ENCODE measurements at regions not wholly inside any gene's neighbourhood (a gene's known extent, or its start where the extent isn't known, plus 50 kb on each side); places are given as distances from the start of the nearest gene placed in this dataset.
A peak's percentile ranks its signal among the peaks of the same experiment; 100 is the strongest.
"Not testable (repeated sequence)": the region's sequence is repeated elsewhere in the genome, so short reads cannot be mapped to it uniquely, and the experiment has no call there.

DNA sequence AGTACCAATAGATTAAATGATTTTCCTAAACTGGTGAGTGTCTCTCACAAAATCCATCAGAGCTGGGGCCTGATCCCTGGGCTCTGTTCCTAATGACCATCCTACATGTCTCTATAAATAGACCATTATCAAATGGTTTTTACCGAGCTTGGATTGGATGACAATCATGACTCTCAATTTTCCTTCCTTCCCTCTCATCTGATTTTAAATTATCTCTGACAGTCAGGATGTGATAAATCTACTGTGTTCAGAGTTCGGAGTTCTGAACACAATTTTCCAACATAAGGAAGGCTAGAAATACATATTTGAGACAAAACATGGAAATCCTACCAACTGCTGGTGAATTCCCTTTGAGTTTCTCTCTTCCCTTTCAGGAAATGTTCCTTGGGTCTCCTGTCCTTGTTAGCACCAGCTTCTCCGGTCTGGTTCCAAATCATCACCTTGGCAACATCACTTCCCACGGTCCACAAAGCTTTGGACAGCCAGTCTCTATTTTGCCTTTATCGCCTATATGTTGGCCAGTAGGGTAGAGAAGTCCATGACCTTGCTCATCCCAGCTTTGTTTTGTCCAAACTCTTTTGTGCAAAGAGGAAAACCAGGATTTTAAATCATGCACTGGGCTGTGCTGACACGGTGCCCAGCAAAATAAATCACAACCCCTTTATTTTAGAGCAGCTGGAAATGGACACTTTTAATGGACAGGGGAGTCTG is 139.6 kb upstream of the ITGA6 start:
- DNase-seq (ENCODE audit: low spot score), result no peak

DNA sequence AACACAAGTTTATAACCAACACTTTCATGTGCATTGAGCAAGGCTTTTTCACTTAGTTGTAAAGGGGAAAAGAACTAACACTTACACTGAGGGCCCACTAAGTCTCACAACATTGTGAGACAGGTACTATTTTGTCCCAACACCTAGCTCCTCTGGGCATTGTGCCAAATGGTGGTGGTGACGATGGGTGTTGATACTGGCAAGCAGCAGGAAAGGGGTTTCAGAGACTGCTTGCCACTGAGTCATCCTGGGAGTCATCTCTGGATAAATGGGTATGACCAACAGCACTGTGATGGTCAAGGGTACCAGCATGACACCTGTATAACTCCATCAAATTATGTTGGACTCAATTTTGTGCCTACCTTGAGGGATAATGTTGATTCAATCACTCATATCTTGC is 138.8 kb upstream of the ITGA6 start:
- DNase-seq (ENCODE audit: low spot score), result no peak

DNA sequence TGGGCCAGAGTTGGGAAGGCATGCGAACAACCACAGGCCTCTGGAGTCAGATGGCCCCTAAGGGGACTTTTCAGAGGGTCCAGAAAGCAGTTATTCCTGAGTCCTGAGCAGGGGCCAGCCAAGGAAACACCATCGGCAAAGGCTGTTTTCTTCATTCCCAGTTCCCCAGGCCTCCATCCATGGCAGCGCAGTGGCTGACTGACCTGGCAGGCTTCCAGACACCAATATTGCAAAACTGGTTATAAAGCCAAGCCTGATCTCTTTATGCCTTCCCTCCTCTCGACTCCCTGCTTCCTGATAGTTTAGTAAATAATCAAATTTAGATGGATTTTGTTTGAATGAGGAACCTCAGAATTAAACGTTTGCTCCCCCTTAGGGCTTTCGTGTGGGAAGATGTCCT is 133.4 kb upstream of the ITGA6 start:
- DNase-seq (ENCODE audit: low spot score), result peak; percentile 31

DNA sequence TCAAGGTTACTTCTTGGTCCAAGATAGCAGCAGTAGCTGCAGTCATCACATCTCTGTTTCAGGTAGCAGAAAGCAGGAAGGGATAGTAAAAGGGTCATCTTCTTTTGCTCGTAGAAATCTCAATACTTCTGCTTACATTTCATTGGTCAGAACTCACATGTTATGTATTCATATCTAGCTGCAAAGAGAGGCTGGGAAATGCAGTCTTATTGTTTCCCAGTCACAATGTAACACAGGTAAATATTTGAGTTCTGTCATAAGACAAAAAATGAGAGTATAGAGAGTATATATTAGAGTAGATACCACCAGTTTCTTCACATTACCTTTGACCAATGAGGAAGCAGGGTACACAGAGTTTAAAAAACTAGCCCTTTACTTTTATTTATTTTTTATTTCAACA is 132.4 kb upstream of the ITGA6 start:
- DNase-seq (ENCODE audit: low spot score), result no peak

DNA sequence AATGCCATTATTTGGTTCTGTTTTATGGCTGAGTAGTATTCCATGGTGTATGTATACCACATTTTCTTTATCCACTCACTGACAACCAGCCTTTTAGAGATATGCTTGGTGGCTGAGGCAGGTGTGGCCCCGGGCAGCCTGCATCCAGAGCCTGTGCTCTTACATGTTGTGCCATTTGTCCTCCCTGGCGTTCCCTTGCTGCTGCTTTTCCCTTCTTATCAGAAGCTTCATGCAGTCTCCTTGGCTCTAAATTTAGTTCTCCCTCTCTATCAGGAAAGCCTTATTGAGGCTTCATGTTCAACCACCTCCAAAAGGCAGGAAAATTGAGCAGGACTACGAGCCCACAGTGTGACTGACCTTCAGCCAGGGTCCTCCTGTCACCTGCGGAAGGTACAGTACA is 131.7 kb upstream of the ITGA6 start:
- DNase-seq (ENCODE audit: low spot score), result no peak

DNA sequence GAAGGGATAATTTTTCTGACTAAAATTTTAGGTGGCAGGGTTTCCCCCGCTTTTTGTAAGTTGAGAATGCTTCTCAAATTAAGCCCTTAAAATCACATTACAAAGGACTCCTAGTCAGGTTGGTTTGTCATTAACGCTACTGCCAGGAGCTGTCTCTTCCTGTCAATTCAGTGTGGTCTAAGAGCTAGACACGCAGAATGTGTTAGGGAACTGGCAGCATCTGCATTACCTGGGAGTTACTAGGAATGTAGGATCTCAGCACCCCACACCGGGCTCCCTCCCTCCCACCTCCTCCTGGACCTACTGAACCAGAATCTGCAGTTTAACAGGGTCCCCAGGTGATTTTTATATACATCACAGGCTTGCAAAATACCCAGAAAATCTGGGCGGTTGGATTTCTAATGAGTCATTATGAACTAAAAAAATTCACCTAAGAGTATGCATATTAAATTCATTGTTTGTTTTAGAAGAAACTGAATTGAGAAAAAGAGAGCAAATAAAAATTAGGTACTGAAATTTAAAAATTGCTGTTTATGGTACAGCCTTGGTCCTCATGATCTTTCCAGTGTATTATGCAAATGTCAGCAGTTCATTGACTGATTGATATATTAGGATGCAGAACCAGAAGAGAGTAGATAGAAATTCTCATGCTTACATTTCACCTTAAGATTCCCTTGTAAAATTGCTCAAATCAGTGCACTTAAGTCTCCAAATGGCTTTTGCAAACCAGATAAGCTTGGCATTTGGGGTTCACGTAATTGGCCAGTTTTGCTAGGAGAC is 130.9 kb upstream of the ITGA6 start:
- no peak for DNase-seq (ENCODE audit: low spot score)

DNA sequence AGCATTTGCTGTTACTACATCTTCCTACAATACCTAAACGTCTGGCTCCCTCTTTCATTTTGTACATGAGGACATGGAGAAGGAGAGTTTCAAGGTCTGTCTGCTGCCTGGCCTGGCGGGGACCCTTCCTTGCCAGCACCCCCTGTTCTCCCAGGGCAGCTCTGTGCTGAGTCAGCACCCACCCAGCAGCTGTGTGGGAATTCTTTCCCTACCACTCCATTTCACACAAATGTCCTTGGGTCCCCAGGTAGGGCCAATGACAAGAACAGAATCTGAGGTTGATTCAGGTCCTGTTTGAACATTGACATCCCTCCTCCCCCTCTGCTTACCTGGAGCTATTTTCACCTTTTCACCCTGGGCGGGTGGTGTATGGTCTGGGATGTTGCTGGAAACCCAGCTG is 129.9 kb upstream of the ITGA6 start:
- DNase-seq (ENCODE audit: low spot score), result no peak

DNA sequence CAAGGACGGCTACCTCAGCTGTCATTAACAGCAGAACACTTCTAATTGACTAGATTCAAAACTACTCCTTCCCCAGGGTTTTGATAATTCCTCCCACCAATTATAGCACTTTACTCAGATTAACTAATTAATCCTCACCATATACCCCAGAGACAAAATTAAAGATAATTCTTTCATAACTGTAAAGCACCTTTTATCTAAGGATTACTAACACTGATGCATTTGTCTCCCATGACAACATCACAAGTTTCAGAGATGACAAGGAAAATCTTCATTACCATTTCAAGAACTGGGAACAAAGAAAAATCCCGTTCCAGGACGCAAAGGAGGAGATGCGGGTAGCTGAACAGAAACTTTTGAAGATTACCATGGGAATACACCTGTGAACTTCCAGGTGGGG is 129.4 kb upstream of the ITGA6 start:
- DNase-seq (ENCODE audit: low spot score), result no peak

DNA sequence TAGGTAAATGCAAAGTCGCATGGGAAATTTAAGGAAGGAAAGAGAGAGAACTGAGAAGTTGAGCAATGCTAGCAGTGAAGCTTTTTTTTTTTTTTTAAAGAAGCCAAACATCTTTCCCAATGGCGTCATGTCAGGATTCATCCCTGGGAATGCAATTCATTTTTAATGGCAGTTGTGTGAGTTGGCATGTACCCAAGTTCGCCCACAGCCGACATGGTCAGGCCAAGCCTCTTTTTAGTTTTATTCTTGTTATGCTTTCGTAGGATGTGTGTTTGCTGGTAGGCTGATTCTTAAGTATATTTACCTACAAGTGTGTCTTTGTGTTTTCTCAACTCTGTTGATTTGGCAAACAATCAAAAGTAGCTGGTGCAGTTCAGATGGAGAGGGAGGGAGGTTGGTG is 127.6 kb upstream of the ITGA6 start:
- peak; percentile 19 for DNase-seq (ENCODE audit: low spot score)

DNA sequence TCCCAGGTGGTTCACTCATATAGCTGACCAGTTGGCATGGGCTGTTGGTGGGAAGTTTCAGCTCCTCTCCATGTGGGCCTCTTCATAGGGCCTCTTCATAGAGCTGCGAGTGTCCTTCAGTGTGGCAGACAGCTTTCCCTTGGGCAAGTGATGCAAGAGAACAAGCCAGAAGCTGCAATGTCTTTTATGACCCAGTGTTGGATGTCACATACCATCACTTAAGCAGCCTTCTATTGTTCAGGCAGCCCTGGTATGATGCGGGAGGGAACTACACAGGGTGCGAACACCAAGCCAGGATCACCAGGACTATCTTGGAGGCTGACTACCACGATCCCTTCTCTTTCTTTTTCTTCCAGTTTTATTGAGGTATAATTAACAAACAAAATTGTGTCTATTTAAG is 126.5 kb upstream of the ITGA6 start:
- no peak for DNase-seq (ENCODE audit: low spot score)

DNA sequence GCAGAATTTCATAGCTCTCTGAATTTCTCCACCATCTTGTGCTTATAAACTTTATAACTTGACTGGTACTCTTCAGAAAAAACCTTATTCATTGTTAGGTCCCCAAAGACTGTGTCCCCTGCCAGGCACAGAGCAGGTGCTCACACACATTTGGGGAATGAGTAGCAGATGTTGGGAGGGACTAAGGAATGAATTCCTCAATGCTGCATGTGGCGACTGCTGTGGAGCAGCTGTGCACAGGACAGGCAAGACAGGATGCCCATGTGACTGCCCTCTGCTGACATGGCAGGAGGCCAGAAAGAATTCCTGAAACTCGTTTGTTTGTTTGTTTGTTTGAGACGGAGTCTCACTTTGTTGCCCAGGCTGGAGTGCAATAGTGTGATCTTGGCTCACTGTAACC is 122.3 kb upstream of the ITGA6 start:
- no peak for DNase-seq (ENCODE audit: low spot score)

DNA sequence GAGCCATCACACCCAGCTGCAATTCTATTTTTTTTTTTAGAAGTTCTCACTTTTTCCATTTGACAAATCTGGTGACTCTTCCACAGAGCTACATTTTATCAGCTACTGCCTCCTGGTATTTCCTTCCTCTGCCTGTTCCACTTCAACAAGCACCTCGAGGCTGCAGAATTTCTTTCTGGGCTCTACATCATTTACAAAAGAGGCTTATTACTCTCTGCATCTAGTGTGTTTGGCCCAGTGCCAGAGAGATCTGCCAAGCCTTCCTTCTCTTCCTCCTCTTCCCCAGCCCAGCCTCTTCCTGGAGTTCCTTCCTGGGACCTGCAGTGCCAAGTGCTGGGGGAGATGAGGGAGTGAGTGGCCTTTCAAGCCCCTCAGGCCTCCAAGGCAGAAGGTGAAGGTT is 119.6 kb upstream of the ITGA6 start:
- DNase-seq (ENCODE audit: low spot score), result no peak

DNA sequence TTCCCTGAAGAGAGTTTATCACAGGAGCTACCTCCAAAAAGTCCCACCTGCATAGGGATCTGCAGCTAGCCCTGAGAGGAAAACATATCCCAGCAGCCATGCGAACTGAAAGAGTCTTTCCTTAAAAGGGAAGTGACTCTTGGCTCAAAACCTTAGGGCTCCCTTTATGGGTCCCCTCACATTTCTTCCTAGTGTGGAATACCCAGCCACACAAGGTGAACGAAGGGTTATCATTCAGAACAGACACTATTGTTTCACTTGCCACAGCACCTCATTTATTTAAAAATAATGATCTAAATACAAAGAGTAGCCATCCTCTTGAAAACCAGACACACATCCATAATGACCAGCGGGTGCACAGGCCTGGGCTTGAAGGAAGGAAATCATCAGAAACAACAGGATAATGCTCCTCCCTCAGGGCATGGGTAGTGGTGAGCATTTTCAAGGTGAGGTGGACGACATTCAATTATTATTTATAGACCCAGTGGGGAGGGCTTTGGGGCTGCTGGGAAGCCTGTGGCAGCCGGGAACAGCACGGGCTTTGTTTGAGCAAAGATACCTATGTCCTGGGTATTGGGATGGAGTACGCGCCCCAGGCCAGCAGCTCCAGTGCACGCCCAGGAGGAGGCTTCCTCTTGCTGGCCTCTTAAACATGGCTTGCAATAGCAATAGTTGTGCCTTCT is 119.0 kb upstream of the ITGA6 start:
- DNase-seq (ENCODE audit: low spot score), result no peak

DNA sequence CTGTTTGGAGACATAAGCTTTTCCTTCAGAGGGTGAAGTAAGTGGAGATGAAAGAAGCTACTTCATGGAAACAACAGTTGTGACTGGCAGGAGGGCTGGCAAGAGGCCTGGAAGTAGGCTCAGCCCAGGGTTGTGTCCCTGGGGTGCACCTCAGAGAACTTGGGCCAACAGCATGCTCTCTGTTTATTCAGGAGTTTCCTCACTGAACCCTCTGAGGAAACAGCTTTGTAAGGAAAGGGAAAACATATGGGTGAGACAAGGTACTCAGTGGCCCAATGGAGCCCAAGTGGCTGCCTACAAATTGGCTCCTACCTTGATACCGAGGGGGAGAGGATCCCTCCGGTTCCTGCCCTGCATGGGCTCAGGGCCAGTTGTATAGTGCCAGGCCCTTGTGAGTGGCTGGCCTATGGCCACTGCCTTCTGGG is 115.5 kb upstream of the ITGA6 start:
- no peak for DNase-seq (ENCODE audit: low spot score)

DNA sequence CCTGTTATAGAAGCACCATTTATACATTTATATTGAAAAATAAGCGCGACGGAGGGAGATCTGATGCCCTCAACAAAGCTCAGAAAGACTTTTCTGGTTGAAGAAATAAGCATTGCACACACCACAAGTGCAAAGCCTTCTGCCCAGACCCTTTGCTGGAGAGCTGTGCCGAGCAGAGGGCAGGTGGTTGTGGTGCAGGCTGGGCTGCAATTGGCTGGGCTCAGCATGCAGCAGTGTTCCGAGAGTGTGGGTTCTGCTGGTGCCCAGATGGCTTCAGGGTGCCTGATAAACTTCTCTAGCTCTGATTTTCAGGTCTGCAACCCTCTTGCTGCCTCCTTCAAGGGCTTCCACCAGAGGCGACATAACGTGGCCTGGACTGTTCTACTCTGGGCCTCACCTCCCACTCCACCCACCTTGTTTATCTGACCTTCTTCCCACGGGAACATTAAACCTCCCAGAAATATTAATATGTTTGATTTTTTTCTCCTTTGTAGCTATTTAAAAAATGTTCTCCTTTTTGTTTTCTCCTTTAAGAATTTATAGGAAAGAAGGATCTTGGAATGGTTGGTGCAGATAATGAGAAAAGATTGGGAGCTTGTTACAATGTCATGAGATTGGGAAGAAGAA is 113.6 kb upstream of the ITGA6 start:
- DNase-seq (ENCODE audit: low spot score), result no peak

DNA sequence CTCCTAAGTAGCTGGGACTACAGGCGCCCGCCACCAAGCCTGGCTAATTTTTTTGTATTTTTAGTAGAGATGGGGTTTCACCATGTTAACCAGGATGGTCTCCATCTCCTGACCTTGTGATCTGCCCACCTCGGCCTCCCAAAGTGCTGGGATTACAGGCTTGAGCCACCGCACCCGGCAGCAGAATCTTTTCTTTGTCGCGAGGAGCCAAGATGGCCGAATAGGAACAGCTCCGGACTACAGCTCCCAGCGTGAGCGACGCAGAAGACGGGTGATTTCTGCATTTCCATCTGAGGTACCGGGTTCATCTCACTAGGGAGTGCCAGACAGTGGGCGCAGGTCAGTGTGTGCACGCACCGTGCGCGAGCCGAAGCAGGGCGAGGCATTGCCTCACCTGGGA is 112.3 kb upstream of the ITGA6 start:
- not testable (repeated sequence) for DNase-seq (ENCODE audit: low spot score)

DNA sequence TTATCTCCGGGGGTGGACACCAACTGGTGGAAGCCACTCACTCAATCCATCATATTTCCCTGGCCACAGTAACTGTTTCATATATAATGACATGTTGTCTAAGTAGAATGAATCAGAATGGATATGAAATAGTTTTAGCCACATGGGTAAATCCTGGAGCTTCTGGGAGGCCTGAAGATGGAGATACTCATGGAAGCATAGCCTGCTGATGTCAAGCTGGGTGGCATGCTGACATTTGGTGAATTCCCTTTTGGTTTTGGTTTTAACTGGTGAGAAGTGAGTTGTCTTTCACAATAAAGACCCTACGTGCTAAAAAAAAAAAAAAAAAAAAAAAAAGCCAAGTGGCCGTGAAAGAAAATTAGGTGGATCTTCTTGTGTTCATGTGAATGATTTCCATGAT is 105.3 kb upstream of the ITGA6 start:
- no peak for DNase-seq (ENCODE audit: low spot score)

DNA sequence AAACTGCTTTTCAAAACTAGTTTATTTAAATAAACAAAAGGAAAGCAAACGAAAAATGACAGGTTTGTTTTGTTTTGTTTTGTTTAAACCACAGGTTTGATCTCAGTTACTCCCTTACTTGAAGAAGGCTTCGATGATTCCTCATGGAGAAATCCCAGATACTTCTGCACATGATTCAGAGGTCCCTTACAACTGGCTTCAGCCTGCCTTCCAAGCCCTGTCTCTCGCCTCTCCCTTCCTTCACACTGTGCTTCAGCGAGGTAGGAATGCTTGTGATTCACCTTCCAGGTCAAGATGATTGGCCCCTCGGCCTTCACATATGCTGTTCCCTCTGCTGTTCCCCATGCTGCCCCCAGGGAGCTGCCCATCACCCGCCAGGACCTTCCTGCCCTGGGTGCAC is 104.1 kb upstream of the ITGA6 start:
- DNase-seq (ENCODE audit: low spot score), result no peak

DNA sequence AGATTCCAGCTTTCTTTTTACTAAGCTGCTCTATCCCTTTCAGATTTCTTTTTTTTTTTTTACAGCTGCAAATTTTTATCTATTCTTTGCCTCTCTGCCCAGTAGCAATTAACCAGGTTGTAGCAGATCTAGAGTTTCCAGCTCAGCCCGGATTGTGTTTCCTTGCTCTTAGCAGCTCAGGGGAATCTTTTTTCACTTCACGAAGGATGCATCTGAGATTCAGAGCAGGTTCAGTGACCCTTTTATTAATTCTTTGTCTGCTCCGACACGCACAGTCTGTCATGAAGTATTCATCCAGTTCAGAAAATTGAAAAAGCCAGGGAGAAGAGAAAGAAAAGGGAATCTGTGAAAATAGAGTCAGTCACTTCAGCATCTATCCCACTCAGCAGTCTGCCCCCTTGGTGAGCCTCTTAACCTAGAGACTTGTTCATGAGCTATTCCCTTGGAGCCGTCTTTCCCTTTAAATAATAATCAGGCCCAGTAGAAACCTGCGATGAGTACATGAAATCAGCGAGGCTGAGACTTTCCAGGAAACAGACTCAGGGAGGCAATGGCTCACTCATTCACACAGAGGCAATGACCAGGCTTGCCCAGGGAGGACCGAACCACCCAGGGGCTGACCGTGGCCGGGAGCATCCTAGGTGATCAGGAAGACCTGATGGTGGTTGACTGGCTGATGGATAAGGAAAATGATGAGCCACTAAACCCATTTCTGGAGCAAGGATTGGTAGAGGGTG is 103.4 kb upstream of the ITGA6 start:
- no peak for DNase-seq (ENCODE audit: low spot score)

DNA sequence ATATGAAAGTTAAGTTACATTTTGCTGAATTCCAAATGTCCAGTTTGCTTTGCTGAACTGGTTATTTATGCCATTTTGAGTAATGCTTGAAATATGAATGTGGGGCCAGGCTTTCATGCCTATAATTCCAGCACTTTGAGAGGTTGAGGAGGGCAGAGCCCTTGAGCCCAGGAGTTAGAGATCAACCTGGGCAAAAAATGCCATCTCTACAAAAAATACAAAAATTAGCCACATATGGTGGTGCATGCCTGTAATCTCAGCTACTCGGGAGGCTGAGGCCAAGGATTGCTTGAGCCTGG is 101.2 kb upstream of the ITGA6 start:
- no peak for DNase-seq (ENCODE audit: low spot score)

DNA sequence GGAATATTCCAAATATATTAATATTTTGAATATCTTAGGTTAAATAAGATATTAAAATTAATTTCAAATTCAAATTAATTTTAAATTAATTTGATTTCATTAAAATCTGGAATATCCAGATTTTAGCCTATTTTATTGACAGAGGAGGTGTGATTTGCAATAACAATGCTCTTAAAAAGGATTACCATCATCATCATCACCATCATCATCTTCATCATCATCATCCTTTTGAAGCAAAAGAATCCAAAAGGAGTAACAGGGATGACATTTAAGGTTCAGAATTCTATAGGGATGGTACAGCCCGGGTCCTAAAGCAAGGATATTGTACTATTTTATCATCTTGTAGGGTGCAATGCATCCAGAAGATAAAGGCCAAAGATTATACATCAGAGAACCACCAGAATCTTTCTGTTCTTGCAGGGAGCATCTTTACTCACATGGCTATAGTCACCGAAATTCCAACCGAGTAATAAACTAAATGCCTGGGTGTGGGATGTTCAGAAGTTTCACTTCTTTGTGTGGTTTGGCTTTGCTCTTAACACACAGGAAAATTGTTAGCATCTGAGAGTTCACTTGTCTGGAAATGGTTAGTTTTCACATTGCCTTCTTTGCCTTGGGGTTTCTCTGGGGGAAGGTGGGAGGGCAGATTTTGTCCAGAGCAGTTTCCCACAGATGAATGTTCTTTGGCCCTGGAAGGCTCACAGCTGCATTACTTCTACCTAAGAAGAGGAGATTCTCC is 99.1 kb upstream of the ITGA6 start:
- peak; percentile 72 for DNase-seq (ENCODE audit: low spot score)

DNA sequence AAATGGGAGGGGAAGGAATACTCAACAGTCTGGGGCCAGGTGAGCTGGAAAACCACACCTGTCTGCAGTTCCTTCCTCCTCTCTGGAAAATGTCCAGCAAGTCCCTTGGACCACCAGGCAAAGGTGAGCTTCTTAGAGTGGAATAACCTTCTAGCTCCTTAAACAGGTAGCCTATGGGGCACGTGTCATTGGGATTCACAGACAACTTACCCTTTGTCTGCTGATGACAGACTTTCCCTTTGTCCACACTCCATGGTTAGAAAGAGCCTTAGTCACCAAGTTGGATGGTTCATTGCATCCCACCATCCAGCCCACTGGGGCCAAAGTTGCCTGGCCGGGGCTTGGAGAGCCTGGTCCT is 98.0 kb upstream of the ITGA6 start:
- DNase-seq (ENCODE audit: low spot score), result no peak
